MG63 (cell line): ENCODE measurements at regions not wholly inside any gene's neighbourhood (a gene's known extent, or its start where the extent isn't known, plus 50 kb on each side); places are given as distances from the start of the nearest gene placed in this dataset.

Experiments used
- DNase-seq: peaks from one replicate; pipeline ENCODE4 v3.0.0-alpha.2; 2020
- H3K27me3 ChIP-seq: fragments of 250-450 bp; sonication (Bioruptor Pico); 2 replicates; pipeline ENCODE4 v1.5.1; 2020; ENCODE audit warnings: mild to moderate bottlenecking, moderate library complexity
- H3K36me3 ChIP-seq: fragments of 250-450 bp; sonication (Bioruptor Pico); 2 replicates; pipeline ENCODE4 v1.5.1; 2020; ENCODE audit warnings: mild to moderate bottlenecking, moderate library complexity
- H3K4me3 ChIP-seq: fragments of 250-450 bp; sonication (Bioruptor Pico); 2 replicates; pipeline ENCODE4 v1.5.1; 2020; ENCODE audit warnings: mild to moderate bottlenecking, moderate library complexity
- H3K9me3 ChIP-seq: fragments of 250-450 bp; sonication (Bioruptor Pico); 2 replicates; pipeline ENCODE4 v1.5.1; 2020; ENCODE audit warnings: mild to moderate bottlenecking, moderate library complexity

DNA sequence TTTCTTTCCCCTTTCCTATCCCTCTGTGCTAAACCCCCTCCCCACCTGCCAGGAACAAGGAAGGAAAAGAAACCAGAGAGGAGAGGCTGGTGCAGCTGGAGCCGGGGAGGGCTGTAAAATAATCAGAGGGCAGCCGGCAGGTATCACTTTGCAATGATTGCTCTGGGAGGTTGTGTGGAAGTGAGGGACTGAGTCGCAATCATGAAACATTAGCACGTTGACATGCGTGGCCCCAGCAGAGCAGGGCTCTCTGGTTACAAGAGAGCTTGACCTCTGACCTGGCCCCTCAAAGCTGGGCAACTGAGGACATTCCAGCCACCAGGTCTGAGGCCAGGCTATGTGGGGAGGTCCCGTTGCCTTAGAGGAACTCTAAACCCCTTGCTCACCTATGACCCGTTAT lies 170.8 kb upstream of the BDNF start:
- no peaks in the 10 kb centered on the region for H3K36me3 ChIP-seq
- H3K4me3 ChIP-seq, result no peak overlapping the region
- no peaks in the 10 kb centered on the region for H3K27me3 ChIP-seq
- DNase-seq, result no peak
- H3K9me3 ChIP-seq, result no peaks in the 10 kb centered on the region

DNA sequence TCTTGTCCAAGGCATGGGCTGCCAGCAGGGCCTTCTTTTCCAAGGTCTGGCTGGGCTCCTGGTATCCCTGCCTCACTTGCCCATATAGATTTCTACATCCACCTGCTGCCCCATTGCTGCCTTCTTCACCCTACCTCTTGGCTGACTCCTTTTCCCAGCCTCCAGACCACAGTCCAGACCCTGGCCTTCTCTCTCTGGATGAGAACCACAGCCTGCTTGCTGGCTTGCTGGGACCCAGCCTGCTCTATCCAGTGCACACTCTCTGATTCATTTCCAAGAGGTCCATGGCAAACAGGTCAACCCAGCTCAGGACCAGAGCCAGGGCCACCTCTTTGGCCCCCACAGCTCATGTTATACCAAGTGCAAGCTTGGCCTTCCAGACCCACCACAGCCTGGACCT lies 169.4 kb upstream of the BDNF start:
- DNase-seq, result no peak
- Histone ChIP-seq H3K27me3 (no peaks in the 10 kb centered on the region), H3K4me3 (no peak overlapping the region), H3K9me3 (no peaks in the 10 kb centered on the region), H3K36me3 (no peaks in the 10 kb centered on the region)

DNA sequence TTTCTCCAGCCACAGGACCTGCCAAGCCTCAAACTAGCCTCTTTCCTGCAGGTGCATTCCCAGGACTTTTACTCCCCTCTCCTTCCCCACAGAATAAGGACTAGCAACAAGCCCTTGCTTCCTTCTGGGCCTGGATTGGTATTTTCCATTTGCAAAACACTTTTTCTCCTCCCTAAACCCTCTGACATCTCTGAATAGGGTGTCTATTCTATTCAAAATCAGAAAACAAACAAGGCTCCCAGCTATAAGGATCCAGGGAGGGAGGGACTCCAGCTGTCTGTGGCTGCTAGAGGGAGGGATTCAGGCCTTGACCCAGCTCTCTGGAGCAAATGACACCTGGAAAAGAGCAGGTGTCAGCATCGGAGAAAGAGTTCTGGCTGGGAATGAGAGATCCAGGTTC lies 168.5 kb upstream of the BDNF start:
- H3K4me3 ChIP-seq, result no peak overlapping the region
- no peaks in the 10 kb centered on the region for H3K27me3 ChIP-seq
- no peaks in the 10 kb centered on the region for H3K9me3 ChIP-seq
- no peak for DNase-seq
- no peaks in the 10 kb centered on the region for H3K36me3 ChIP-seq

DNA sequence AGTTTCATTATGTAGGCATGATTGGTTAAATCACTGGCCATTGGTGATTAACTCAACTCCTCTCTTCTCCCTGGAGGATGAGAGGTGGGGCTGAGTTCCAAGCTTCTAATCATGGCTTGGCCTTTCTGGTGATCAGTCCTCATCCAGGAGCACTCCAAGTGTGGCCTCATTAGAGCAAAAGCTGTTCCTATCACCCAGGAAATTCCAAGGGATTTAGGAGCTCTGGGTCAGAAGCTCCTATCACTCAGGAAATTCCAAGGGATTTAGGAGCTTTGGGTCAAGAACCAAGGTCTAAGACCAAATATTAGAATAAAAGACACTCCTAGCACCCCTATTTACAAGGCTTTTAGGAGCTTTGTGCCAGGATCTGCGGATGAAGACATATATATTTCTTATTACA lies 168.0 kb upstream of the BDNF start:
- H3K27me3 ChIP-seq, result no peaks in the 10 kb centered on the region
- no peaks in the 10 kb centered on the region for H3K9me3 ChIP-seq
- H3K36me3 ChIP-seq, result no peaks in the 10 kb centered on the region
- H3K4me3 ChIP-seq, result no peak overlapping the region
- DNase-seq, result peak; percentile 49

DNA sequence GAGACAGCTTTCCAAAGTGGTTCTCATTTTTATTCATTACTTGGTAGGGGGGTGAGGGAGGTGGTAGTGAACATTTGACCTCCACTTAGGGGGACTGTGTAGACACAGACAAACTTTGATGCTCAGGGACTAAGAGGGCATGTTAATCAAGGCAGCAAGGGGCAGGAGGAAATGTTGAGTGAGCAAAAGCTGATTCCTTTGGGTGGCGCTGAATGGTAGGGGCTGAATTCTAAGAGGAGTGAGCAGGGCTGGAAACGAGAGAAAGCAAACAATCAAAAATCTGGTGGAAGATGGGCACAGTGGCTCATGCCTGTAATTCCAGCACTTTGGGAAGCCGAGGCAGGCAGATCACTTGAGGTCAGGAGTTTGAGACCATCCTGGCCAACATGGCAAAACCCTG lies 164.8 kb upstream of the BDNF start:
- H3K36me3 ChIP-seq, result no peaks in the 10 kb centered on the region
- no peak for DNase-seq
- H3K4me3 ChIP-seq, result no peak overlapping the region
- no peaks in the 10 kb centered on the region for H3K27me3 ChIP-seq
- no peaks in the 10 kb centered on the region for H3K9me3 ChIP-seq

DNA sequence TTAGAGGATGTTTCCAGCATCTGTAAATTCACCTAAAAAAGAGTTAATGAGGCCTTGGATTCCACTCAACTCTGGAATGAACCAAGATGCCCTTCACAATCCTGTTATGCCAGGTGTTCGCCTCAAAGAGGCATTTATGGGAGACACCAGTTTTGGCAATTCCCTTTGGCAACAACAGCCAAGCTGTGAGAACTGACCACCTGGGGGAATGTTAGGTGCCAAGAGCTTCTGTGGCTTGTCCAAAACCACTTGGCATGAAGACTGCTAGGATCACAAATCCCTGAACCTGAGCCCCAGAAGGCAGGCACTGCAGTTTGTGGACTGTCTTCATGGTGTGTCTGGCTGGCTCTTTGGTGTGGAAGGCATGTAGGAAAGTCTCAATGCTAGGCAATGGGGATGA lies 164.4 kb upstream of the BDNF start:
- Histone ChIP-seq H3K9me3 (no peaks in the 10 kb centered on the region), H3K36me3 (no peaks in the 10 kb centered on the region), H3K4me3 (no peak overlapping the region), H3K27me3 (no peaks in the 10 kb centered on the region)
- DNase-seq, result peak; percentile 23

DNA sequence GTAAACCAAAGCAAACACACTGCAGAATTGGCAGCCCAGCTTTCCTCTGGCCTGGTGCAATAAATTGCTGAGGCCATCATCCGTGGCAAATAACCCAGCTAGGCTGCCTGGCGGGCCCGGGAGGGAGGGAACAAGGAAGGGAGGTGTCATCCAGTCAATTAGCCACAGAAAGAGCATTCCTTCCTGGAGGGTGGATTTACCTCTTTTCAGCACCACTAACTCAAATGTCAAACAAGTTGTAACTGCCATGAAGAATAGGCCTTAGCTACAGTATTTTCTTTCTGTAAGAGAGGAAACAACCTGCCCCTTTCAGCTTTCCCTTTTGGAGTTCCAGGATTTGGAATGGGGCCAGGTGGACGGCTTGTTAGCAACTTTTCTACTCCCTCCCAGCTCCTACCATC lies 163.8 kb upstream of the BDNF start:
- DNase-seq, result no peak
- no peaks in the 10 kb centered on the region for H3K27me3 ChIP-seq
- no peak overlapping the region for H3K4me3 ChIP-seq
- no peaks in the 10 kb centered on the region for H3K9me3 ChIP-seq
- no peaks in the 10 kb centered on the region for H3K36me3 ChIP-seq

DNA sequence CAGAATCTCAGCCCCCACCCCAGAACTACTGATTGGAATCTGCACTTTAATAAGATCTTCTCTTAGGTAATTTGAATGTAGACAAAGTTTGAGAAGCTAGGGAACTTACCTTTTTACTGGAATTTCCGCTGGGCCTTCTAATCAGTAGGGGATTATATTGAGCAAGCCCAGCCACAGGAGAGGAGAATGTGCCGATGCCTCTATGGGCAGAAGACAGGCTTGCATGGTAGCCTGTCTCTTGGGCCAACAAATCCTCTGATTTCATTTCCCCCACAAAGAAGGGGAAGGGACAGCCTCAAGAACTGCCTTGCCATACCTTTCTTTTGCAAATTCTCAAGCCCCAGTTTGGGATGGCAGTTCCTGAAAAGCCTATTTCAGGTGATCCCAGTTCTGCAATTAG lies 163.4 kb upstream of the BDNF start:
- Histone ChIP-seq H3K27me3 (no peaks in the 10 kb centered on the region), H3K36me3 (no peaks in the 10 kb centered on the region), H3K9me3 (no peaks in the 10 kb centered on the region), H3K4me3 (no peak overlapping the region)
- DNase-seq, result no peak

DNA sequence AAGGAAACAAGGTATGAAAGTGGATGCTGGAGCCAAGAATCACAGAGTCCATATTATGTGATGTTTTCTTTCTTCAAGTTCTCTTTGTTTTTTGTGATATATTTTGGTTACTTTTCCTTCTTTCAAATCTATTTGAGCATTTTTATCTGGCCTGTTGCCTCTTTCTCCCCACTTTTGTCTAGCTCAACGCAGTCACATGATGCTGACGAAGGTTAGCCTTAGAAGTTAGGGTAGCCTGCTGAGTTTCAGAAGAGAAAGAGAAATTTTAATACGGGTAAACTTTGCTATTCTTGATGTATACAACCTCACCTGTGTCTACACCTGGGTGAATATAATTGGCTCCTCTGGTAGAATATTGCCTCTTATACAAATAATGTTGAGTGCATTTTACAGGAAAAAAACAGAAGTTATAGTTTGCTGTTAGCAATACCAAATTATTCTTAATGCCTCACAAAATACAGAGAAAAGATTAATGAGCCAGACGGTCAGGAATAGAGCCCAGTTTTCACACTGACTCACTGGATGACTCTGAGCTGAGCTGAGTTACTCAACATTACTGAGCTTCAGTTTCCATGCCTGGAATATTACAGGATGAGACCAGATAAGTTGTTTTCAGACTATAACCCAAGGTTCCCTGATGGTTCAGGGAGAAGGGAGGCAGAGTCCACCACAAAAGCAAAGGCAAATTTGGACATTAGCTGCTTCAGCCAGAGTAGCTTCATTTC lies 161.6 kb upstream of the BDNF start:
- peak; percentile 50 for DNase-seq
- no peaks in the 10 kb centered on the region for H3K9me3 ChIP-seq
- no peaks in the 10 kb centered on the region for H3K27me3 ChIP-seq
- H3K4me3 ChIP-seq, result no peak overlapping the region
- no peaks in the 10 kb centered on the region for H3K36me3 ChIP-seq

DNA sequence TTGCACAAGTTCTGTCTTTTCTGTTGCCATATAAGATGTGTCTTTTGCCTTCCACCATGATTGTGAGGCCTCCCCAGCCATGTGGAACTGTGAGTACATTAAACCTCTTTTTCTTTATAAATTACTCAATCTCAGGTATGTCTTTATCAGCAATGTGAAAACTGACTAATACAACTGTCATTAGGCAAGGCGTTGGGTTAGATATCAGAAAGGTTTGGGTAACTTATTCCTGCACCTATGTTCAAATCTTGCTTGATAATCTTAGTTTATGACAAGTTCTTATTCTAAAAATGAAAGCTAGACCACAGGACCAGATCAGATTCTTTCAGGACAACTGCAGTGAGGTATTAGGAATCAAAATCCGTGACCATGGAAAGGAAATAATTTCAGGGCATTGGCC lies 160.6 kb upstream of the BDNF start:
- Histone ChIP-seq H3K27me3 (no peaks in the 10 kb centered on the region), H3K9me3 (no peaks in the 10 kb centered on the region), H3K36me3 (no peaks in the 10 kb centered on the region), H3K4me3 (no peak overlapping the region)
- DNase-seq, result no peak

DNA sequence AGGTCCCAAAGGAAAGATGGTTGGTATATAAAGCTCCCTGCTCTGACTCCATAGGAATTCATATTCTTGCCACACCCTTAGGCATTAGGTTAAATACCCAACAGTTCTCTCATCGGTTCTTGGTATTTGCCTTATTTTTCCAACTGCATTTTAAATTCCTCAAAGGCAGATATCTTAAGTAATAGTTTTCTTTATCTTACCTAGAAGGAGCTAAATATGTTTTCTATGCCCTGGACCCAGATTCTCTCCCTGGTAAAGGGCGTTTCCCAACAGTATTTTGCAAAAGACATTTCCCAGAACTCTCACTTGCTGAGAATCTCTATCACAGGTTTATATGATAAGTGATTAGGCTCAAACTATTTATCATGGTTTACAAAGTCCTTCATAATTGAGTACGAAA lies 158.6 kb upstream of the BDNF start:
- H3K27me3 ChIP-seq, result no peaks in the 10 kb centered on the region
- H3K36me3 ChIP-seq, result no peaks in the 10 kb centered on the region
- no peak overlapping the region for H3K4me3 ChIP-seq
- DNase-seq, result no peak
- no peaks in the 10 kb centered on the region for H3K9me3 ChIP-seq

DNA sequence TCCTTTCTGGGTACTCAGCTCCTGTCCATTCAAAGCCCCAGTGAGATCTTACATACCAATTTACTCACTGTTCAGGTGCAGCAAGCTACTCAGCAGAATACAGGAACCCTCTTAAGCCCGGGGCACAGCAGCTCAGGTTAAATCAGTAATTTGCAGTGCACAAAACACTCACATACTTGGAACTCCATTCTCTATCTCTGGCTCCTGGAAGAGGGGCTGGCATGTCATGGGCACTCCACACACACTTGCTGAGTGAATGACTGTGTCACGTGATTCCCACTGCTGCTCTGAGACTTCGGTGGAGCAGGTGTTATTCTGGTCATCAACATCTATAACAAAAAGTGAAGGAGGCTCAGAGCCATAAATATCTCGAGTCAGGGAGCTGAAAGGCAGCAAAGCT lies 157.3 kb upstream of the BDNF start:
- H3K36me3 ChIP-seq, result no peaks in the 10 kb centered on the region
- H3K27me3 ChIP-seq, result no peaks in the 10 kb centered on the region
- no peaks in the 10 kb centered on the region for H3K9me3 ChIP-seq
- DNase-seq, result no peak
- no peak overlapping the region for H3K4me3 ChIP-seq

DNA sequence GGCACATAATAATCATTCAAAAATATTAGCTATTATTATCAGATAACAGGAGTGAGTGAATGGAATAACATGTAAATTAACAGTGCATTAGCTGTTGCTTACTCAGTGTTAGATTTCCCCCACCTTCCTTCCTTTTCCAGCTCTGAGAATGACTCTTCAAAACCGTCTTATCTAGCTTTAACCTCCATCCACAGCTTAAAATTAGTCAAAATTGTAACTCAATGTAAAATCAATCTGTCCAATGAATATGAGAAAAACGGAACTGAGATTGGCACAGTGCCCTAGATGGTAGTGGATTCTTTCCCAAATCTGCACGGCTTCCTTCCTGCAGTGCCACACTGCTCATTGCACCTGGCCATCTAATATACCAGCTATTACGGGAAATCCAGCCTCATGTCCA lies 156.8 kb upstream of the BDNF start:
- Histone ChIP-seq H3K4me3 (no peak overlapping the region), H3K27me3 (no peaks in the 10 kb centered on the region), H3K36me3 (no peaks in the 10 kb centered on the region), H3K9me3 (no peaks in the 10 kb centered on the region)
- no peak for DNase-seq

DNA sequence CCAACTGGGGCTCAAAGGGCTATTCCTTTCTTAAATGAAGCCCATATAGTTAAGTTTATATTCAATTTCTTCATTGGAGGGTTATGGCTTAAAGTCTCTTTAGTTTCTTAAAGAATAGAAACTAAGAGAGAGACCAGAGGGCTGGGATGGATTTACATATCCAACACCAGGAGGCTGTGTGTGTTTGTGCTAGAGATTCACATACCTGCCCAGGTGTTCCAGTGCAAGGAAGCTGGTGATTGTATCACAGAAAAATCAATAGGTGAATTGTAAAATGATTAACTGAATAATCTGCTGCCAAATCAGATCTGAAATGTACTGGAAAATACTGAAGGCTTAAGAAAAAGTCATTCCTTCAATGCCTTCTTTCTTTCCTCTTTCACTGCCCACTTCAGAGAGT lies 148.2 kb upstream of the BDNF start:
- H3K36me3 ChIP-seq, result no peaks in the 10 kb centered on the region

DNA sequence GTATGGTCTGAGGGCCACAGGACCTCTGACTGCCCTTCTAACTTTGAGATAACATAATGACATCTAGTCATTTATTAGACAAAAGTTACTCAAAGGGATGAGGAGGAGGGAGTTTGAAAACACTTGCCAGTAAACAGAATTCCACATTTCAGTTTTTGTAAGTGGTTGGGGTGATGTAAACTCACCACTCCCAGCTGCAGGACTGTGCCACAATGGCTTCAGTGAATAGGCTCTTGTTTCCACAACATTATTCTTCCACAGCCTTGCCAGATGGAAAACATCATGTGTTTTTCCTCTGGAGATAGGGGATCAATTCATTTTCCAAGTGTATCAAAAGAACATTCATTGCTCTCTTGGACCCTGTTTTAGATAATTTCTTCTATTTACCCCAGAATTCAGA lies 147.2 kb upstream of the BDNF start:
- DNase-seq, result no peak
- no peak overlapping the region for H3K4me3 ChIP-seq
- no peaks in the 10 kb centered on the region for H3K36me3 ChIP-seq
- H3K9me3 ChIP-seq, result no peaks in the 10 kb centered on the region
- H3K27me3 ChIP-seq, result no peaks in the 10 kb centered on the region

More for the DNA sequence above, 148.2 kb upstream of the BDNF start:
- H3K4me3 ChIP-seq, result no peak overlapping the region
- DNase-seq, result no peak
- H3K9me3 ChIP-seq, result no peaks in the 10 kb centered on the region
- H3K27me3 ChIP-seq, result no peaks in the 10 kb centered on the region

DNA sequence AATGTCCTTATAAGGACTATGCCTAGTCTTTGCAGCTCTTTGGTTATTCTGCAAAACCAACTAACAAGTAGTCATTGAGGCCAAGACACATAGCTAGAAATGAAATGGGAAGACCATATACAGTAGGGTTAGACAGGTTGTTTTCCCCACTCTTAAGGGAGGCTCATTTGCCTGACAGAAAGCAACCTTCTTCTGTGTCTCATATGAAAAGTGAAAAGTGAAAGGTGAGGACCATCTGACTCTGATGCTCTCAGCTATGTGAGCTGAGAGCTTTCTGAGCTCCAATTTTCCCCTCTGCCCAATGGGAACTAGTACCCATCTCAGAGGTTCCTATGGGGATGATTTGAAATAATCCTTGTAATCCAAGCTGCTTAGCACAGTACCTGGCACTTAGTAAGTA lies 142.0 kb upstream of the BDNF start:
- Histone ChIP-seq H3K9me3 (no peaks in the 10 kb centered on the region), H3K4me3 (no peak overlapping the region), H3K27me3 (no peaks in the 10 kb centered on the region), H3K36me3 (no peaks in the 10 kb centered on the region)
- DNase-seq, result no peak

DNA sequence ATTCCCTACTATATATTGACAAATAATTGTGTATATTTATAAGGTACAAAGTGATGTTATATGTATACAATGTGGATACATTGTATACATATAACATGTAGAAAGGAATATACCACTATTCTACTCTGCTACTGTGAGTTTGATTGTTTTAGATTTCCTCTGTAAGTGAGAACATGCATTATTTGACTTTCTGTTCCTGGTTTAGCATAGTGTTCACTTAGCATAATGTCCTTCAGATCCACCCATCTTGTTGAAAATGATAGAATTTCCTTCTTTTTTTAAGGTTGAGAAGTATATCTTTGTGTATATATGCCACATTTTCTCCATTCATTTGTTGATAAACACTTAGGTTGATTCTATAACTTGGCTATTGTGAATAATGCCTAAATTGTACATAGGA lies 140.8 kb upstream of the BDNF start:
- H3K9me3 ChIP-seq, result no peaks in the 10 kb centered on the region
- no peak overlapping the region for H3K4me3 ChIP-seq
- DNase-seq, result no peak
- H3K36me3 ChIP-seq, result no peaks in the 10 kb centered on the region
- no peaks in the 10 kb centered on the region for H3K27me3 ChIP-seq

DNA sequence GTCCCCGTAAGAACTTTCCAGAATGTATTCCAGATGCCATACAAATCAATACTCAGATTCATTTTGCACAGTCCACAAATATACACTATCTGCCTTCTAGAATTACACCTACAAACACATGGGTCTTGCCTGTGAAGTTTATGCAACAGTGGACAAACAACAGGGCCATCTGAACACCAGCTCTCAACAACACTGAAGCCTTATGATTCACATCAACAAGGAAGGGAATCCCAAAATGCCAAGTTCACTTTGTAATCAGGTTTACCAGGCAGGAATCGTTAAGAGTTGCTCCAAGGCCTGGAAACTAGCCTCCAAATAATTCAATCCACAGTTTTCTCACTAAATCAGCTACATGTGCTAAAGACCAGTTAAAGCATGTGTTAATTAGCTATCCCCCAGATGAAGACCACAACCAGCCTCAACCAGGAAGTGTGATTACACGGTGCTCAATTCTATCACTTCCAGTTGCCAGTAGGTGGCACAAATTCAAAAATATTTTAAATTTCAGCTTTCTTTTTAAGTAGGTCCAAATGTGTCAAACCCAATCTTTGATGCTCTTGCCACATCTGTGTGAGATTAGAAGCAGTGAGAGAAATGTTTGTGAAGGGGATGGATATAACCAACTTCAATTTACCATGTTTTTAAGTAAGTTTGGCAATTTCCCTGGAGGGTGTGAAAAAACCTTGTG lies 139.1 kb upstream of the BDNF start:
- H3K4me3 ChIP-seq, result no peak overlapping the region
- no peaks in the 10 kb centered on the region for H3K36me3 ChIP-seq
- no peaks in the 10 kb centered on the region for H3K9me3 ChIP-seq
- DNase-seq, result no peak
- H3K27me3 ChIP-seq, result no peaks in the 10 kb centered on the region
